Astrocyte (in vitro differentiated cells and primary cell): ENCODE measurements at regions not wholly inside any gene's neighbourhood (a gene's known extent, or its start where the extent isn't known, plus 50 kb on each side); places are given as distances from the start of the nearest gene placed in this dataset.

Experiments
- DNase-seq: peaks from one replicate; pipeline ENCODE4 v3.0.0-alpha.2; 2010; ENCODE audit warnings: low read depth
- FAIRE-seq: peaks from 2 replicates; lab custom pipeline; 2011; peaks lifted over from hg19 to GRCh38; lab: Jason Lieb, UNC
- H2AFZ ChIP-seq: 2 replicates; pipeline ENCODE4 v1.6.0; 2012; ENCODE audit warnings: low read depth, low read length, inconsistent platforms
- H3K27ac ChIP-seq: 2 replicates; pipeline ENCODE4 v1.5.1; 2011; ENCODE audit warnings: low read depth, low read length, inconsistent platforms
- H3K27me3 ChIP-seq: 2 replicates; pipeline ENCODE4 v1.6.0; 2011; ENCODE audit warnings: low read length, inconsistent platforms; ENCODE audit not compliant: insufficient read depth
- H3K36me3 ChIP-seq: 2 replicates; pipeline ENCODE4 v1.5.1; 2011; ENCODE audit warnings: low read length, inconsistent platforms; ENCODE audit not compliant: insufficient read depth
- H3K4me1 ChIP-seq: 2 replicates; pipeline ENCODE4 v1.5.1; 2011; ENCODE audit warnings: low read length, inconsistent platforms; ENCODE audit not compliant: insufficient read depth
- H3K4me2 ChIP-seq: 2 replicates; pipeline ENCODE4 v1.6.0; 2012; ENCODE audit warnings: low read length, inconsistent platforms
- H3K4me3 ChIP-seq: 2 replicates; pipeline ENCODE4 v1.5.1; 2011; ENCODE audit warnings: low read depth, mild to moderate bottlenecking, low read length, inconsistent platforms; ENCODE audit not compliant: insufficient read depth
- H3K79me2 ChIP-seq: 2 replicates; pipeline ENCODE4 v1.6.0; 2012; ENCODE audit warnings: mild to moderate bottlenecking, low read length, inconsistent platforms; ENCODE audit not compliant: insufficient read depth
- H3K9ac ChIP-seq: 2 replicates; pipeline ENCODE4 v1.6.0; 2012; ENCODE audit warnings: mild to moderate bottlenecking, low read length, inconsistent platforms
- H3K9me3 ChIP-seq: 2 replicates; pipeline ENCODE4 v1.5.1; 2012; ENCODE audit warnings: low read depth, mild to moderate bottlenecking, low read length, inconsistent platforms; ENCODE audit not compliant: insufficient read depth
- H4K20me1 ChIP-seq: 2 replicates; pipeline ENCODE4 v1.6.0; 2012; ENCODE audit warnings: low read length, inconsistent platforms; ENCODE audit not compliant: insufficient read depth
- H3K27ac Mint-ChIP-seq: one replicate; pipeline ENCODE4 v1.8.0; 2021; ENCODE audit warnings: mild to moderate bottlenecking, mixed read lengths; ENCODE audit not compliant: unreplicated experiment
- H3K27me3 Mint-ChIP-seq: one replicate; pipeline ENCODE4 v1.8.0; 2021; ENCODE audit warnings: low read depth, mixed read lengths; ENCODE audit not compliant: unreplicated experiment
- H3K36me3 Mint-ChIP-seq: one replicate; pipeline ENCODE4 v1.8.0; 2021; ENCODE audit warnings: low read depth, mixed read lengths; ENCODE audit not compliant: unreplicated experiment
- H3K4me1 Mint-ChIP-seq: one replicate; pipeline ENCODE4 v1.8.0; 2021; ENCODE audit warnings: low read depth, mixed read lengths; ENCODE audit not compliant: unreplicated experiment
- H3K4me3 Mint-ChIP-seq: one replicate; pipeline ENCODE4 v1.8.0; 2021; ENCODE audit warnings: mild to moderate bottlenecking, moderate library complexity, mixed read lengths; ENCODE audit not compliant: unreplicated experiment
- H3K9me3 Mint-ChIP-seq: one replicate; pipeline ENCODE4 v1.8.0; 2021; ENCODE audit warnings: mild to moderate bottlenecking, mixed read lengths; ENCODE audit not compliant: unreplicated experiment
- EZH2 ChIP-seq: IDR thresholded peaks from 2 replicates; pipeline ENCODE4 v1.6.1; 2012; ENCODE audit warnings: mild to moderate bottlenecking, low read length, inconsistent platforms; ENCODE audit not compliant: insufficient read depth
- TF ChIP-seq, protein P1 (sequence below): IDR thresholded peaks from 2 replicates; pipeline ENCODE4 v1.5.1; 2011; ENCODE audit warnings: low read depth, mild to moderate bottlenecking, inconsistent platforms, low read length, moderate library complexity; ENCODE audit not compliant: insufficient read depth

- no peak overlapping the region for H2AFZ ChIP-seq
- no peak for TF ChIP-seq EZH2
- TF ChIP-seq, protein P1, sequence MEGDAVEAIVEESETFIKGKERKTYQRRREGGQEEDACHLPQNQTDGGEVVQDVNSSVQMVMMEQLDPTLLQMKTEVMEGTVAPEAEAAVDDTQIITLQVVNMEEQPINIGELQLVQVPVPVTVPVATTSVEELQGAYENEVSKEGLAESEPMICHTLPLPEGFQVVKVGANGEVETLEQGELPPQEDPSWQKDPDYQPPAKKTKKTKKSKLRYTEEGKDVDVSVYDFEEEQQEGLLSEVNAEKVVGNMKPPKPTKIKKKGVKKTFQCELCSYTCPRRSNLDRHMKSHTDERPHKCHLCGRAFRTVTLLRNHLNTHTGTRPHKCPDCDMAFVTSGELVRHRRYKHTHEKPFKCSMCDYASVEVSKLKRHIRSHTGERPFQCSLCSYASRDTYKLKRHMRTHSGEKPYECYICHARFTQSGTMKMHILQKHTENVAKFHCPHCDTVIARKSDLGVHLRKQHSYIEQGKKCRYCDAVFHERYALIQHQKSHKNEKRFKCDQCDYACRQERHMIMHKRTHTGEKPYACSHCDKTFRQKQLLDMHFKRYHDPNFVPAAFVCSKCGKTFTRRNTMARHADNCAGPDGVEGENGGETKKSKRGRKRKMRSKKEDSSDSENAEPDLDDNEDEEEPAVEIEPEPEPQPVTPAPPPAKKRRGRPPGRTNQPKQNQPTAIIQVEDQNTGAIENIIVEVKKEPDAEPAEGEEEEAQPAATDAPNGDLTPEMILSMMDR: no peak
- H3K4me3 Mint-ChIP-seq: no peak overlapping the region
- H3K36me3 ChIP-seq: no peaks in the 10 kb centered on the region
- H3K4me2 ChIP-seq: no peak overlapping the region
- H3K4me1 Mint-ChIP-seq: no peaks in the 10 kb centered on the region
- H3K36me3 Mint-ChIP-seq: no peaks in the 10 kb centered on the region
- no peaks in the 10 kb centered on the region for H3K27me3 Mint-ChIP-seq
- H3K4me1 ChIP-seq: no peaks in the 10 kb centered on the region
- no peak overlapping the region for H3K9ac ChIP-seq
- peak; percentile 9 for DNase-seq
- FAIRE-seq: no peak
- no peak overlapping the region for H3K27ac ChIP-seq
- H3K27me3 ChIP-seq: no peaks in the 10 kb centered on the region
- no peak overlapping the region for H3K4me3 ChIP-seq
- no peaks in the 10 kb centered on the region for H3K9me3 ChIP-seq
- H3K9me3 Mint-ChIP-seq: peaks cover 4% of the 10 kb centered on the region
- H3K27ac Mint-ChIP-seq: no peak overlapping the region
- no peaks in the 10 kb centered on the region for H4K20me1 ChIP-seq
- H3K79me2 ChIP-seq: no peaks in the 10 kb centered on the region
Measured at GRCh38 chr5:165460911-165461310, 1955.5 kb downstream of the MAT2B start.

DNA sequence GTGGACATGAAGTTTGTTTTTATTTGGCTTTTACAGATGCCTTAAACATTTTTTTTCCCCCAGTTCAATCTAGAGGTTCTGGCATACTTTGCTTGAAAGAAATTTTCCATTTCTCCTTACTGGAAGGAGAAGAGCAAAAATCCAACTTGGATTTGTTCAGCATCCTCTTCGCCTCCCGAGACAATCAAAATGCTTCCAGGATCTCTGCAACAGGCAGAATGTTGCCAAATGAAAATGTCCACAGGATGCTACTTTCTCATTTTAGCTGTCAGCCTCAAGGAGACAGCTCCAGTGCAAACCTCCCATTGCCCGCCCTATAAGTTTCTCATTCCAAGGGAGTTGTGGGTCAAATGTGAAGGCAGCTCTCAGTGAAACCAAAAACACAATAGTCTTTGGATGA is 1972.1 kb downstream of the MAT2B start:
- Mint-ChIP-seq H3K27me3 (no peaks in the 10 kb centered on the region), H3K4me3 (no peak overlapping the region)
- no peak for FAIRE-seq

GRCh38 chr5:165495829-165496380 is 1990.5 kb downstream of the MAT2B start:
- Histone ChIP-seq H3K4me3 (no peak overlapping the region), H3K27ac (no peak overlapping the region), H2AFZ (no peak overlapping the region), H3K9ac (no peak overlapping the region), H3K4me1 (no peaks in the 10 kb centered on the region), H3K27me3 (no peaks in the 10 kb centered on the region), H3K9me3 (no peaks in the 10 kb centered on the region), H3K79me2 (no peaks in the 10 kb centered on the region), H3K4me2 (no peak overlapping the region), H3K36me3 (no peaks in the 10 kb centered on the region), H4K20me1 (no peaks in the 10 kb centered on the region)
- H3K27ac Mint-ChIP-seq: no peak overlapping the region
- H3K4me1 Mint-ChIP-seq: no peaks in the 10 kb centered on the region
- TF ChIP-seq, protein P1: no peak
- no peak for TF ChIP-seq EZH2
- no peak overlapping the region for H3K4me3 Mint-ChIP-seq
- no peaks in the 10 kb centered on the region for H3K27me3 Mint-ChIP-seq
- H3K9me3 Mint-ChIP-seq: no peaks in the 10 kb centered on the region
- FAIRE-seq (no peak), DNase-seq (peak; percentile 36)
- no peaks in the 10 kb centered on the region for H3K36me3 Mint-ChIP-seq

More for the DNA sequence above, 1972.1 kb downstream of the MAT2B start:
- Histone ChIP-seq H3K27ac (no peak overlapping the region), H3K27me3 (no peaks in the 10 kb centered on the region), H3K9me3 (no peaks in the 10 kb centered on the region), H3K4me2 (no peak overlapping the region), H3K4me3 (no peak overlapping the region), H3K9ac (no peak overlapping the region), H3K4me1 (no peaks in the 10 kb centered on the region), H2AFZ (no peak overlapping the region), H3K36me3 (no peaks in the 10 kb centered on the region), H4K20me1 (no peaks in the 10 kb centered on the region), H3K79me2 (no peaks in the 10 kb centered on the region)
- no peaks in the 10 kb centered on the region for H3K4me1 Mint-ChIP-seq
- no peak for DNase-seq
- TF ChIP-seq EZH2: no peak
- TF ChIP-seq, protein P1: no peak
- H3K27ac Mint-ChIP-seq: no peak overlapping the region
- H3K36me3 Mint-ChIP-seq: no peaks in the 10 kb centered on the region
- H3K9me3 Mint-ChIP-seq: no peaks in the 10 kb centered on the region
